ENCODE measurements at regions not wholly inside any gene's neighbourhood (a gene's known extent, or its start where the extent isn't known, plus 50 kb on each side); places are given as distances from the start of the nearest gene placed in this dataset.

- TF ChIP-seq CTCF (IDR thresholded peaks at IDR 0.05; ENCODE audit: borderline replicate concordance, extremely low read depth, low read length, poor library complexity, severe bottlenecking), result no peak
- no peak for TF ChIP-seq EZH2 (IDR thresholded peaks at IDR 0.05; ENCODE audit: borderline replicate concordance, low read depth, low read length, severe bottlenecking)
These were observed 1800.8 kb upstream of the PCDH10 start for GRCh38 chr4:131348263-131348662.

Measured in DND-41 (cell line).